ENCODE measurements at regions not wholly inside any gene's neighbourhood (a gene's known extent, or its start where the extent isn't known, plus 50 kb on each side); places are given as distances from the start of the nearest gene placed in this dataset.

GRCh38 chr4:100288161-100288560 is 97.9 kb upstream of the DDIT4L start:
- no peak for TF ChIP-seq POLR2A (IDR thresholded peaks at IDR 0.05)
- no peak for TF ChIP-seq EP300 (IDR thresholded peaks at IDR 0.05)

Measured in ovary (tissue), 1 donor.